Bronchial epithelial cell (primary cell): ENCODE measurements at regions not wholly inside any gene's neighbourhood (a gene's known extent, or its start where the extent isn't known, plus 50 kb on each side); places are given as distances from the start of the nearest gene placed in this dataset.

ENCODE experiments used
- DNase-seq: peaks from one replicate; pipeline ENCODE4 v3.0.0-alpha.2; 2010; ENCODE audit warnings: low read depth
- FAIRE-seq: peaks from 2 replicates; lab custom pipeline; 2011; peaks lifted over from hg19 to GRCh38; lab: Jason Lieb, UNC
- H3K27me3 ChIP-seq: 2 replicates; pipeline ENCODE4 v1.5.1; 2011; ENCODE audit warnings: low read length; ENCODE audit not compliant: control insufficient read depth, insufficient read depth
- H3K36me3 ChIP-seq: 2 replicates; pipeline ENCODE4 v1.5.1; 2011; ENCODE audit warnings: low read length; ENCODE audit not compliant: control insufficient read depth, insufficient read depth
- H3K4me3 ChIP-seq: 2 replicates; pipeline ENCODE4 v1.5.1; 2011; ENCODE audit warnings: mild to moderate bottlenecking, low read depth, low read length, control low read depth
- TF ChIP-seq, protein P1 (sequence below): IDR thresholded peaks from 2 replicates; pipeline ENCODE4 v1.5.1; 2011; ENCODE audit warnings: mild to moderate bottlenecking, moderate library complexity, low read length, control low read depth, inconsistent platforms; ENCODE audit not compliant: insufficient read depth, severe bottlenecking

DNA sequence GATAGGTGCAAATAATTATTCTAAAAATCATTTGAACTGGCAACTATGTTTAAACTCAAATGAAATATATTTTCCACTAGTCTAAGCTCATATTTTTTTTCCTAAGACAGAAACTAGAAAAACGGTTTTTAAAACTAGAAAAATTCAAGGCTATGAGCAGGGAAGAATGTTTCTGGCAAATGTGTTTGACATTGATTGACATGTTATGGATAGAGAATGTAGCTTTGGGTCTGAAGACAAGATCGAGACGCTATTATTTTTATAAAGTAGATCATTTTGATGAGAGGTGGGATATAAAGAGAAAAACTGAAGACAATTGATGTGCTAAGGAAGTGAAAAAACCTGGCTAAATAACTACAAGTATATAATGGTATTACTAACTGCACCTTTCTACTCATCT is 415.2 kb downstream of the GABRB3 start:
- FAIRE-seq (no peak), DNase-seq (no peak)
- Histone ChIP-seq H3K4me3 (no peak overlapping the region), H3K36me3 (no peaks in the 10 kb centered on the region), H3K27me3 (no peaks in the 10 kb centered on the region)
- TF ChIP-seq, protein P1, sequence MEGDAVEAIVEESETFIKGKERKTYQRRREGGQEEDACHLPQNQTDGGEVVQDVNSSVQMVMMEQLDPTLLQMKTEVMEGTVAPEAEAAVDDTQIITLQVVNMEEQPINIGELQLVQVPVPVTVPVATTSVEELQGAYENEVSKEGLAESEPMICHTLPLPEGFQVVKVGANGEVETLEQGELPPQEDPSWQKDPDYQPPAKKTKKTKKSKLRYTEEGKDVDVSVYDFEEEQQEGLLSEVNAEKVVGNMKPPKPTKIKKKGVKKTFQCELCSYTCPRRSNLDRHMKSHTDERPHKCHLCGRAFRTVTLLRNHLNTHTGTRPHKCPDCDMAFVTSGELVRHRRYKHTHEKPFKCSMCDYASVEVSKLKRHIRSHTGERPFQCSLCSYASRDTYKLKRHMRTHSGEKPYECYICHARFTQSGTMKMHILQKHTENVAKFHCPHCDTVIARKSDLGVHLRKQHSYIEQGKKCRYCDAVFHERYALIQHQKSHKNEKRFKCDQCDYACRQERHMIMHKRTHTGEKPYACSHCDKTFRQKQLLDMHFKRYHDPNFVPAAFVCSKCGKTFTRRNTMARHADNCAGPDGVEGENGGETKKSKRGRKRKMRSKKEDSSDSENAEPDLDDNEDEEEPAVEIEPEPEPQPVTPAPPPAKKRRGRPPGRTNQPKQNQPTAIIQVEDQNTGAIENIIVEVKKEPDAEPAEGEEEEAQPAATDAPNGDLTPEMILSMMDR, result no peak

DNA sequence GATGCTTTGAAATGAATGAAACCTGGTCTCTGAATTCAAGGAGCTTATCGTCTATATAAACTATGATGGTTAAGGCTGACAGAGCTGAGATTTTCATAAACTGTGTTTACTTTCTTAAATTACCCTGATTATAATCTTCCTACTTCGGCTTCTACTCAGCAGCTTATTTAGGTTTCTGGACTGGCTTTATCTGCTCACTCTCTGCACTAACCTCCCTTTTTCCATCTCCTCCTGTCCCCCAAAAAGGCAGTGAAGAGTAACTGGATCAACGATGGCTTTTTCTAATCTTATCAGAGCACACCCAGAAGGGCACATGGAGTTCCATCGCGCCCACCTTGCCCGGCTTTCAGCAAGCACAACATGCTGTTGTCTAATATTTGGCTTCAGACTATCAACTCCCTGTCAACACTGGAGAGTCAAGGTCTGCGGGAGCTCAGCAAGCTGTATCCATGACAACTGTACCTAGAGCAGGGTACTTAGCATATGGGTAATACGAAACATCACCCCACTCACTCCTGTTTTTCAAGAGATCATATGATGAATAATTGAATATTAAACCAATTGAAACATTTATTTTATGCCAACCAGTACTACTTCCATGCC is 417.3 kb downstream of the GABRB3 start:
- H3K27me3 ChIP-seq, result no peaks in the 10 kb centered on the region
- TF ChIP-seq, protein P1, result no peak
- FAIRE-seq (peak; percentile 77), DNase-seq (no peak)
- H3K4me3 ChIP-seq, result no peak overlapping the region
- no peaks in the 10 kb centered on the region for H3K36me3 ChIP-seq

- no peaks in the 10 kb centered on the region for H3K36me3 ChIP-seq
- TF ChIP-seq, protein P1, result no peak
- no peak for FAIRE-seq
- H3K4me3 ChIP-seq, result no peak overlapping the region
- no peak for DNase-seq
- no peaks in the 10 kb centered on the region for H3K27me3 ChIP-seq
Measured at GRCh38 chr15:26352909-26353308, 420.0 kb downstream of the GABRB3 start.

- no peak for FAIRE-seq
- H3K27me3 ChIP-seq, result no peaks in the 10 kb centered on the region
- H3K4me3 ChIP-seq, result no peak overlapping the region
- H3K36me3 ChIP-seq, result no peaks in the 10 kb centered on the region
- TF ChIP-seq, protein P1, result no peak
- no peak for DNase-seq
Measured at GRCh38 chr15:26352406-26352805, 420.5 kb downstream of the GABRB3 start.

GRCh38 chr15:26325495-26325894 is 447.4 kb downstream of the GABRB3 start:
- no peak for FAIRE-seq
- H3K4me3 ChIP-seq, result no peak overlapping the region
- no peak for DNase-seq
- H3K27me3 ChIP-seq, result no peaks in the 10 kb centered on the region
- TF ChIP-seq, protein P1, result no peak
- H3K36me3 ChIP-seq, result no peaks in the 10 kb centered on the region

DNA sequence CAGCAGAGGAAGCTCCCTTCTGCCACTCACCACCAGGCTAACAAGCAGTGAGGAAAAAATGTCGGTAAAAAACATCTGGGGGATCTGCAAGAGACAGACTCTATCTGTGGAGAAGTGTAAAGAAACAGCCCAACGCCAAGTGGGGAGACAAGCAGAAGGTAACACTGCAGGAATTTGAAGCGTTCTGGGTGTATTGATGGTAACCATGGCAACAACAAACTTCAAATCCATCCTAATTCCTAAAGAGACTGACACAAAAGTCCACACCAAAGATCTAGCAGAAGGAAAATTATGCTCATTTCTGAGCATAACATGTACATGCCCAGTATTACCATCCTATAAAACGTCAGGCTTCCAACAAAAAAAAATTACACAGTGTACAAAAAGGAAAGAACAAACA is 449.3 kb downstream of the GABRB3 start:
- DNase-seq, result no peak
- no peak for FAIRE-seq
- no peak overlapping the region for H3K4me3 ChIP-seq
- no peaks in the 10 kb centered on the region for H3K27me3 ChIP-seq
- TF ChIP-seq, protein P1, result no peak
- no peaks in the 10 kb centered on the region for H3K36me3 ChIP-seq
